Gastrocnemius medialis (tissue), 4 donors: ENCODE measurements at regions not wholly inside any gene's neighbourhood (a gene's known extent, or its start where the extent isn't known, plus 50 kb on each side); places are given as distances from the start of the nearest gene placed in this dataset.
"Not testable (repeated sequence)": the region's sequence is repeated elsewhere in the genome, so short reads cannot be mapped to it uniquely, and the experiment has no call there.

Source experiments
- ATAC-seq, 2 donors: fragments of 150-250 bp; one replicate each; pipeline ENCODE4 v1.9.1; 2016
- DNase-seq, 2 donors: peaks; one replicate each; pipeline ENCODE4 v3.0.0-alpha.2; 2019
- H3K27ac ChIP-seq, 4 donors: fragments of 200-600 bp; sonication (generic); 1 replicate in 1 of 4; 2 replicates in 3 of 4; pipeline ENCODE4 v1.5.1; 2016 to 2018; ENCODE audit warnings: mild to moderate bottlenecking in 2 of 4, moderate library complexity in 1 of 4
- H3K27me3 ChIP-seq, 3 donors: fragments of 200-600 bp; sonication (generic) in 2 of 3; 1 replicate in 1 of 3; 2 replicates in 2 of 3; pipeline versions ENCODE4 v1.5.1 to v1.6.0; 2016 to 2019; ENCODE audit warnings: mild to moderate bottlenecking in 1 of 3, moderate library complexity in 1 of 3
- H3K36me3 ChIP-seq, 2 donors: fragments of 200-600 bp; sonication (generic) in 1 of 2; one replicate each; pipeline ENCODE4 v1.5.1; 2017 to 2018
- H3K4me1 ChIP-seq, 2 donors: fragments of 200-600 bp; sonication (generic) in 1 of 2; one replicate each; pipeline ENCODE4 v1.5.1; 2016 to 2017; ENCODE audit warnings: mild to moderate bottlenecking in 2 of 2
- H3K4me3 ChIP-seq, 4 donors: fragments of 200-600 bp; sonication (generic) in 3 of 4; 1 replicate in 1 of 4; 2 replicates in 3 of 4; pipeline ENCODE4 v1.5.1; 2016 to 2019; ENCODE audit warnings: mild to moderate bottlenecking in 2 of 4
- H3K9me3 ChIP-seq, 3 donors: fragments of 200-600 bp; sonication (generic) in 2 of 3; 1 replicate in 1 of 3; 2 replicates in 2 of 3; pipeline ENCODE4 v1.5.1; 2016 to 2019
- POLR2A ChIP-seq, 2 donors: fragments of 450-650 bp; IDR thresholded peaks; one replicate each; pipeline ENCODE4 v1.6.1; 2017; ENCODE audit warnings: antibody characterized with exemption in 2 of 2, mild to moderate bottlenecking in 2 of 2, moderate library complexity in 2 of 2
- in situ Hi-C, 4 donors: fragments of 200-750 bp; cut with MboI; loops; one replicate each; pipeline versions ENCODE4 v1.15.0 to v1.8.0; 2017; ENCODE audit warnings: low sequenced_read_pairs in 4 of 4
- intact Hi-C: fragments of 100-400 bp; cut with DNase I; formaldehyde crosslinking; loops from one replicate; pipeline ENCODE4 v1.15.1; 2023; ENCODE audit warnings: low total_unique reads
- TF ChIP-seq, protein P1 (sequence below), 5 experiments: fragments of 450-650 bp in 3 of 5; fragments of 200-600 bp in 2 of 5; sonication (generic) in 2 of 5; IDR thresholded peaks in 4 of 5; conservative IDR thresholded peaks in 1 of 5; 1 replicate in 4 of 5; 2 replicates in 1 of 5; pipeline ENCODE4 v1.5.1; 2016 to 2019; ENCODE audit warnings: antibody characterized with exemption in 5 of 5, mild to moderate bottlenecking in 3 of 5, moderate library complexity in 3 of 5

DNA sequence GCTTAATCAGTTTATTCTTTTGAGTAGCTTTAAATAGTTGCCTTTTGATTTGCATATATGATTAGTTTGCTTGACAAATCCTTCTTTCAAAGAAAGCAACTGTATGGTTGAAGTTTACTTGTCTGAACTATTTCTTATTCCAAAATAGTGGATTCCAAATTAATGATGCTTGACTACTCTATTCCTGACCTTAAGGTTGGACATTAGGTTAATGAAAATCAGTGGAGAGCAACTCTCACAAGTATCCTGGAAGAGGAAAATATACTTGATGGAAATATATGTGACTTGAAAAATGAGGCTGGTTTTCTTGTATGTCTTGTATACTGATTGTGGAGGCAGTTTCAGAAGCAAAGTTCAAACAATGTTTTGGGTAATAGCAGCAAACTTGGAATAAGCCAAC lies 369.2 kb upstream of the PODXL start:
- DNase-seq = no peak
- in situ Hi-C loops = loop anchor here in 1 of 4 donors (25.0 kb wide), 2 partner anchors 337 to 662 kb away; partner anchors contain the start of gene PLXNA4
- H3K4me3 ChIP-seq = no peak overlapping the region
- peaks cover 0 to 2% (median 0%) of the 10 kb centered on the region in 3 donors for H3K27me3 ChIP-seq
- H3K9me3 ChIP-seq = no peaks in the 10 kb centered on the region
- no peak for ATAC-seq
- intact Hi-C loops = no loop called here
- no peak for TF ChIP-seq POLR2A (IDR thresholded peaks at IDR 0.05)
- TF ChIP-seq, protein P1, sequence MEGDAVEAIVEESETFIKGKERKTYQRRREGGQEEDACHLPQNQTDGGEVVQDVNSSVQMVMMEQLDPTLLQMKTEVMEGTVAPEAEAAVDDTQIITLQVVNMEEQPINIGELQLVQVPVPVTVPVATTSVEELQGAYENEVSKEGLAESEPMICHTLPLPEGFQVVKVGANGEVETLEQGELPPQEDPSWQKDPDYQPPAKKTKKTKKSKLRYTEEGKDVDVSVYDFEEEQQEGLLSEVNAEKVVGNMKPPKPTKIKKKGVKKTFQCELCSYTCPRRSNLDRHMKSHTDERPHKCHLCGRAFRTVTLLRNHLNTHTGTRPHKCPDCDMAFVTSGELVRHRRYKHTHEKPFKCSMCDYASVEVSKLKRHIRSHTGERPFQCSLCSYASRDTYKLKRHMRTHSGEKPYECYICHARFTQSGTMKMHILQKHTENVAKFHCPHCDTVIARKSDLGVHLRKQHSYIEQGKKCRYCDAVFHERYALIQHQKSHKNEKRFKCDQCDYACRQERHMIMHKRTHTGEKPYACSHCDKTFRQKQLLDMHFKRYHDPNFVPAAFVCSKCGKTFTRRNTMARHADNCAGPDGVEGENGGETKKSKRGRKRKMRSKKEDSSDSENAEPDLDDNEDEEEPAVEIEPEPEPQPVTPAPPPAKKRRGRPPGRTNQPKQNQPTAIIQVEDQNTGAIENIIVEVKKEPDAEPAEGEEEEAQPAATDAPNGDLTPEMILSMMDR (IDR thresholded peaks at IDR 0.05 in 4 of 5, conservative IDR thresholded peaks at IDR 0.05 in 1 of 5) = no peak
- H3K27ac ChIP-seq = no peak overlapping the region
- no peaks in the 10 kb centered on the region for H3K36me3 ChIP-seq
- no peaks in the 10 kb centered on the region for H3K4me1 ChIP-seq

DNA sequence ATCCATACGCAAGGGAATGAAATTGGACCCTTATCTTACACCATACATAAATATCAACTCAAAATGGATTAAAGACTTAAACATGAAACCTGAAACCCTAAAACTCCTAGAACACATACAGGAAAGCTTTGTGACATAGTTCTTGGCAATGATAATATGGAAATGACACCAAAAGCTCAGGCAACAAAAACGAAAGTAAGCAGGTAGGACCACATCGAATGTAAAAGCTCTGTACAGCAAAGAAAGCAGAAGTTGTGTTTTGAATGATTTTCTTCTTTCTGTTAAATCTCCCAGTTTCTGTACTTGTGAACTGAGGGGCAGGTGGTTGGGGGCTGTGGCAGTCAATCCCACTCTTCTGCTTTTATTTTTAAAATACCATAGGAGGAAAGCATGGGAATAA lies 368.4 kb upstream of the PODXL start:
- H3K4me1 ChIP-seq = no peaks in the 10 kb centered on the region
- H3K9me3 ChIP-seq = no peaks in the 10 kb centered on the region
- H3K4me3 ChIP-seq = no peak overlapping the region
- ATAC-seq = no peak
- no peak for DNase-seq
- H3K36me3 ChIP-seq = no peaks in the 10 kb centered on the region
- in situ Hi-C loops = loop anchor here in 1 of 4 donors (25.0 kb wide), 2 partner anchors 337 to 662 kb away; partner anchors contain the start of gene PLXNA4
- H3K27me3 ChIP-seq = peaks cover 0 to 2% (median 0%) of the 10 kb centered on the region in 3 donors
- intact Hi-C loops = no loop called here
- no peak overlapping the region for H3K27ac ChIP-seq
- TF ChIP-seq, protein P1 (IDR thresholded peaks at IDR 0.05 in 4 of 5, conservative IDR thresholded peaks at IDR 0.05 in 1 of 5) = no peak
- TF ChIP-seq POLR2A (IDR thresholded peaks at IDR 0.05) = no peak

DNA sequence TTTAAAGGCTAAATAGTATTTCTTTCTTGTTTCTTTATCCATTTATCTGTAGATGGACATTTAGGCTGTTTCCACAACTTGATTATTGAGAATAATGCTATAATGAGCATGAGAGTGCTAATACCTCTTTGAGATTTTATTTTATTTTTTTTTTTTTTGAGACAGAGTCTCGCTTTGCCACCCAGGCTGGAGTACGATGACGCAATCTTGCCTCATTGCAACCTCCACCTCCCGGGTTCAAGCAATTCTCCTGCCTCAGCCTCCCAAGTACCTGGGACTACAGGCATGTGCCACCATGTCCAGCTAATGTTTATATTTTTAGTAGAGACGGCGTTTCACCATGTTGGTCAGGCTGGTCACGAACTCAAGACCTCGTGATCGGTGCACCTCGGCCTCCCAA lies 366.5 kb upstream of the PODXL start:
- H3K27ac ChIP-seq, H3K4me3 ChIP-seq, ATAC-seq, H3K9me3 ChIP-seq, intact Hi-C loops, in situ Hi-C loops, H3K27me3 ChIP-seq, DNase-seq, H3K4me1 ChIP-seq, H3K36me3 ChIP-seq: not testable (repeated sequence)

DNA sequence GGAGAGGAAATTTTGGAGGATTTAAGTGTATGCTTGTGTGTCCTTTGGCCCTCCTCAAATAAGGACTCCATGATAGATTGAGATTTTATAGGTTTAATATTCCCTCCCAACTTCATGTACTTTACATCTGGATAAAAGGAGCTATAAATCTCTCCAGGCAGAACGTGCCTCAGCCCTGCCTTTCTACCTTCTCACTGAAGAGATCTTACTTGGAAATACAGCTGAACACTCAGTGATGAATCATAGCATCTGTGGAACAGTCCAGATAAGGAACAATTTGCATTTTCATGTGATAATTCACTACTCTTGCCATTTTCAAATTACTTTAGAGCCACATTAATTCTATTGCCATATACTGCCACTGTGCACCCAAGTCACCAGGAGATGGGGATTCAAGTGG lies 364.6 kb upstream of the PODXL start:
- ATAC-seq (no peak), DNase-seq (no peak)
- H3K36me3 ChIP-seq = no peaks in the 10 kb centered on the region
- H3K27me3 ChIP-seq = peaks cover 0 to 2% (median 0%) of the 10 kb centered on the region in 3 donors
- H3K9me3 ChIP-seq = no peaks in the 10 kb centered on the region
- H3K4me3 ChIP-seq = no peak overlapping the region
- intact Hi-C loops = no loop called here
- H3K4me1 ChIP-seq = no peaks in the 10 kb centered on the region
- TF ChIP-seq, protein P1 (IDR thresholded peaks at IDR 0.05 in 4 of 5, conservative IDR thresholded peaks at IDR 0.05 in 1 of 5) = no peak
- TF ChIP-seq POLR2A (IDR thresholded peaks at IDR 0.05) = no peak
- H3K27ac ChIP-seq = no peak overlapping the region
- in situ Hi-C loops = no loop called here

DNA sequence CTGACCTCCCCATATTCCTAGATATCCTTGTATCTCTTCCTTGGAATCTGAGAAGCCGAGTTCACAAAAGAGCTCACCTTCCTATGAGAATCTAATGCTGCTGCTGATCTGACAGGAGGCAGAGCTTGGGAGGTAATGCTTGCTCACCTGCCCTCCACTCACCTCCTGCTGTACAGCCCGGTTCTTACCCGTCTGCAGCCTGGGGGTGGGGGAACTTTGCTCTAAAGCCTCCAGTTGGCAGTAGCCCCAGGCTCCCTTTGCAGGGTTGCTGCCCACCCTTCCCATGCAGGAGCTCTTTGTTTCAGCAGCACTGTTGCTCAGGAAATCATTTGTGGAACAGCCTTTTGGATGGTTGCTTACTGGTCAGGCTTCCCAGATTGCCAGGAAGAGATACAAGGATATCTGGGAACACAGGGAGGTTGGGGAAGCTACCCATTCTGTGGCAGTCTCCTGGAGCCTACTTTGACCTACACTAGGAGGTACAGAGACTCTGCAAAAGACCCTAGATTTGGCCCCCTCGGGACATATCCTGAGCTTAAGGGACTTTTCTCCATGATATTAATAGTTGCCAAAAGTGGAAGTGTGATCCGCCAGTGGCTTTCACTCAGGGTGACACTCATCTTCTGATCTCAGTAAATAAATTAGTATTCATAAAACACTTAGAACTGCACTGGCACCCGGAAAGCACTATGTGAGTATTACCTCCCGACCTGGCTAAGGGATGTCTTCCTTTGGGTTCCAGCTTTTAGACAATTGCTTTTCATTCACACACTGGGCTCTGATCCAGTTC lies 363.7 kb upstream of the PODXL start:
- ATAC-seq (no peak), DNase-seq (no peak)
- in situ Hi-C loops = no loop called here

More for the DNA sequence above, 363.7 kb upstream of the PODXL start:
- TF ChIP-seq, protein P1 (IDR thresholded peaks at IDR 0.05 in 4 of 5, conservative IDR thresholded peaks at IDR 0.05 in 1 of 5) = no peak
- TF ChIP-seq POLR2A (IDR thresholded peaks at IDR 0.05) = no peak
- no peak overlapping the region for H3K4me3 ChIP-seq
- no peaks in the 10 kb centered on the region for H3K9me3 ChIP-seq
- H3K36me3 ChIP-seq = no peaks in the 10 kb centered on the region
- intact Hi-C loops = no loop called here
- H3K27me3 ChIP-seq = no peaks in the 10 kb centered on the region
- no peaks in the 10 kb centered on the region for H3K4me1 ChIP-seq
- H3K27ac ChIP-seq = no peak overlapping the region
